ENCODE measurements at regions not wholly inside any gene's neighbourhood (a gene's known extent, or its start where the extent isn't known, plus 50 kb on each side); places are given as distances from the start of the nearest gene placed in this dataset.

DNA sequence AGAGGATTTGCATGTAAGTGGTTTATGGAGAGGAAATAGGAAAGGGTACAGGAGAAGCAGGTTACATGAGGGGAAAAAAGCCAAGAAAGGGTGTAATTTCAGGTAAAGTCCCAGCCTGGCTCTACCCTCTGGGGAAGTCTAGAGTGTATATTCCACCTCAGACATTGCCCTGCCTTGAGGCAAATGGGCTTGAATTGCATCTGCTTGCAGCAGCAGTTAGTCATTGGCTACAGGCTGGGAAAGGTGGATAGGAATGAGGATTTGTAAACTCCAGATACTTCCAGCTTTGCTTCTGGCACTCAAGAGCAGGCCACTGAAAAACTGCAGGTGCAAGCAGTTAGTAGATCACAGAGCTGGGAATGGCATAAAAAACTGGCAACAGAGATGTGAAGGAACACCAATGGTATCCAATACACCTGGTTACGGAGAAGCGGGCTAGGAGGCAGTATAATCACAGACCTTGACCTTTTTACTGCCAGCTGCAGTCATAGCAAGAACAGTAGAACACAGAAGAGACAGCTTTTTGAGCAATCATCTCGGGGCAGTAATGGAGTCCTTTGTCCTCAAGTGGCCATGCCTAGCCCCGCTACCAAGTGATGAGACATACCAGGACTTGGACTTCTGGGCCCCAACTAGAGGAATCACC lies 226.9 kb upstream of the NRIP1 start:
- H3K9ac ChIP-seq (ENCODE audit: insufficient read depth in 1 of 2, low read length in 2 of 2): no peak overlapping the region
- H3K27ac ChIP-seq (ENCODE audit: low read depth in 1 of 2, low read length in 1 of 2): no peak overlapping the region
- H3K27me3 ChIP-seq (ENCODE audit: control insufficient read depth in 3 of 3, insufficient read depth in 3 of 3, low read length in 2 of 3): no peaks in the 10 kb centered on the region
- peaks cover 0 to 4% (median 0%) of the 10 kb centered on the region in 5 donors for H3K4me1 ChIP-seq (ENCODE audit: control insufficient read depth in 5 of 5, insufficient read depth in 5 of 5, low read length in 5 of 5)
- no peaks in the 10 kb centered on the region for H3K9me3 ChIP-seq (ENCODE audit: control insufficient read depth in 4 of 4, insufficient read depth in 3 of 4, low read length in 3 of 4)
- no peaks in the 10 kb centered on the region for H3K36me3 ChIP-seq (ENCODE audit: control insufficient read depth in 4 of 4, insufficient read depth in 4 of 4, low read length in 4 of 4)
- WGBS, 2 donors: 96 to 97% methylated on average over 4 of the region's 4 CpGs
- peak overlapping the region; percentile 5 for H3K4me3 ChIP-seq
- ATAC-seq (ENCODE audit: insufficient read depth, low FRiP score): no peak
- DNase-seq: no peak
- TF ChIP-seq, protein P1, sequence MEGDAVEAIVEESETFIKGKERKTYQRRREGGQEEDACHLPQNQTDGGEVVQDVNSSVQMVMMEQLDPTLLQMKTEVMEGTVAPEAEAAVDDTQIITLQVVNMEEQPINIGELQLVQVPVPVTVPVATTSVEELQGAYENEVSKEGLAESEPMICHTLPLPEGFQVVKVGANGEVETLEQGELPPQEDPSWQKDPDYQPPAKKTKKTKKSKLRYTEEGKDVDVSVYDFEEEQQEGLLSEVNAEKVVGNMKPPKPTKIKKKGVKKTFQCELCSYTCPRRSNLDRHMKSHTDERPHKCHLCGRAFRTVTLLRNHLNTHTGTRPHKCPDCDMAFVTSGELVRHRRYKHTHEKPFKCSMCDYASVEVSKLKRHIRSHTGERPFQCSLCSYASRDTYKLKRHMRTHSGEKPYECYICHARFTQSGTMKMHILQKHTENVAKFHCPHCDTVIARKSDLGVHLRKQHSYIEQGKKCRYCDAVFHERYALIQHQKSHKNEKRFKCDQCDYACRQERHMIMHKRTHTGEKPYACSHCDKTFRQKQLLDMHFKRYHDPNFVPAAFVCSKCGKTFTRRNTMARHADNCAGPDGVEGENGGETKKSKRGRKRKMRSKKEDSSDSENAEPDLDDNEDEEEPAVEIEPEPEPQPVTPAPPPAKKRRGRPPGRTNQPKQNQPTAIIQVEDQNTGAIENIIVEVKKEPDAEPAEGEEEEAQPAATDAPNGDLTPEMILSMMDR (IDR thresholded peaks at IDR 0.05; ENCODE audit: control extremely low read depth, extremely low read depth): no peak

DNA sequence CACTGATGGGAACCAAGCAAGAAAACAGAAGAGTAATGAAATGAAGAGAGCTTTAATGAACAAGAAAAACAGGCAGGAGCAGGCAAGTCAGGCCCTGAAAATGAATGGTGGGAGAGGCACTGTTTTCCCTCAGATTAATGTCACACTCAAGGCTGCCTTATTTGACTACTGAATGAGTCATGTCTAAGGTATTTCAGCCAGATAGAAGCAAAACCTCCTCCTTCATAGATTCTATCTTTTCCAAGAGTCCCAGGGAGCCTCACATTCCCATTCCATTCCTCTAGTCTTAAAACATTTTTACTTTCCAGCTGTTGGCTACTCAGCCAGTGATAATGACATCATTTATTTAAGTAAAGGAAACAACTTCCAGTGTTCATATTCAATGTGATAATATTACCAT lies 228.4 kb upstream of the NRIP1 start:
- peaks cover 0 to 4% (median 0%) of the 10 kb centered on the region in 5 donors for H3K4me1 ChIP-seq (ENCODE audit: control insufficient read depth in 5 of 5, insufficient read depth in 5 of 5, low read length in 5 of 5)
- H3K9ac ChIP-seq (ENCODE audit: insufficient read depth in 1 of 2, low read length in 2 of 2): no peak overlapping the region
- TF ChIP-seq, protein P1 (IDR thresholded peaks at IDR 0.05; ENCODE audit: control extremely low read depth, extremely low read depth): no peak
- H3K4me3 ChIP-seq: no peak overlapping the region
- H3K36me3 ChIP-seq (ENCODE audit: control insufficient read depth in 4 of 4, insufficient read depth in 4 of 4, low read length in 4 of 4): no peaks in the 10 kb centered on the region
- ATAC-seq (ENCODE audit: insufficient read depth, low FRiP score) (no peak), DNase-seq (no peak)
- H3K9me3 ChIP-seq (ENCODE audit: control insufficient read depth in 4 of 4, insufficient read depth in 3 of 4, low read length in 3 of 4): no peaks in the 10 kb centered on the region
- no peak overlapping the region for H3K27ac ChIP-seq (ENCODE audit: low read depth in 1 of 2, low read length in 1 of 2)
- H3K27me3 ChIP-seq (ENCODE audit: control insufficient read depth in 3 of 3, insufficient read depth in 3 of 3, low read length in 2 of 3): no peaks in the 10 kb centered on the region

DNA sequence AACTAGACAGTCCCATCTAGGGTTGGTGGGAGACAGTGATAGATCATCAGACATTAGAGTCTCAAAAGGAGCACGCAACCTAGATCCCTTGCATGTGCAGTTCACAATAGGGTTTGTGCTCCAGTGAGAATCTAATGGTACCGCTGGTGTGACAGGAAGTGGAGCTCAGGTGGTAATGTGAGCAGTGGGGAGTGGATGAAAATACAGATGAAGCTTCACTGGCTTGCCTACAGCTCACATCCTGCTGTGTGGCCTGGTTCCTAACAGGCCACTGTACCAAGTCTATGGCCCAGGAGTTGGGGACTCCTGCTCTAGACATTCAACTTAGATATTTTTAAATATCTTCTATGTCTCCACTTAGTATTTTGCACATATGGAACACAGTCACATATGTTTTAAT lies 231.1 kb upstream of the NRIP1 start:
- no peaks in the 10 kb centered on the region for H3K36me3 ChIP-seq (ENCODE audit: control insufficient read depth in 4 of 4, insufficient read depth in 4 of 4, low read length in 4 of 4)
- H3K27ac ChIP-seq (ENCODE audit: low read depth in 1 of 2, low read length in 1 of 2): no peak overlapping the region
- ATAC-seq (ENCODE audit: insufficient read depth, low FRiP score) (no peak), DNase-seq (no peak)
- H3K4me3 ChIP-seq: no peak overlapping the region
- no peaks in the 10 kb centered on the region for H3K9me3 ChIP-seq (ENCODE audit: control insufficient read depth in 4 of 4, insufficient read depth in 3 of 4, low read length in 3 of 4)
- WGBS, 2 donors: 86 to 92% methylated on average over 2 of the region's 2 CpGs
- no peak overlapping the region for H3K9ac ChIP-seq (ENCODE audit: insufficient read depth in 1 of 2, low read length in 2 of 2)
- H3K27me3 ChIP-seq (ENCODE audit: control insufficient read depth in 3 of 3, insufficient read depth in 3 of 3, low read length in 2 of 3): no peaks in the 10 kb centered on the region
- TF ChIP-seq, protein P1 (IDR thresholded peaks at IDR 0.05; ENCODE audit: control extremely low read depth, extremely low read depth): no peak
- H3K4me1 ChIP-seq (ENCODE audit: control insufficient read depth in 5 of 5, insufficient read depth in 5 of 5, low read length in 5 of 5): no peaks in the 10 kb centered on the region

DNA sequence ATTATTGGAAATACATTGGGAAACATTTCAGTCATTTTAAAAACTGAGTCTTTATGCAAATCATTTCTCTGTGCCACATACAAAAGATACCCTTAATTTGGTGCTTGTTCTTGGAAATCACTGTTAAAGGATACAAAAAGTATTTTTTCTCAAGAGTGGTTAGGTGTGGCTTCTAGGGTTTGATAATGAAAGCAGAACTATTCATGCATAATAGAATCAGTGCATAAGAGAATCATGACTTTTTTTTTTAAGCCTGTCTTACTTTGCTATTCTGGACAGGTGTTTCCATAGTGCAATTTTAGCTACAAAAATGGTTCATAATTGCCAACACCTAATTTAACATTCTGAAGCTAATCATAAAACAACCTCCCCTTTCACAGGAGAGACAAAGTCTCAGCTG lies 233.0 kb upstream of the NRIP1 start:
- TF ChIP-seq, protein P1 (IDR thresholded peaks at IDR 0.05; ENCODE audit: control extremely low read depth, extremely low read depth): no peak

More for the DNA sequence above, 233.0 kb upstream of the NRIP1 start:
- H3K9ac ChIP-seq (ENCODE audit: insufficient read depth in 1 of 2, low read length in 2 of 2): no peak overlapping the region
- peaks cover 0 to 3% (median 0%) of the 10 kb centered on the region in 4 donors for H3K9me3 ChIP-seq (ENCODE audit: control insufficient read depth in 4 of 4, insufficient read depth in 3 of 4, low read length in 3 of 4)
- no peaks in the 10 kb centered on the region for H3K27me3 ChIP-seq (ENCODE audit: control insufficient read depth in 3 of 3, insufficient read depth in 3 of 3, low read length in 2 of 3)
- H3K27ac ChIP-seq (ENCODE audit: low read depth in 1 of 2, low read length in 1 of 2): no peak overlapping the region
- no peaks in the 10 kb centered on the region for H3K4me1 ChIP-seq (ENCODE audit: control insufficient read depth in 5 of 5, insufficient read depth in 5 of 5, low read length in 5 of 5)
- no peak for DNase-seq
- no peaks in the 10 kb centered on the region for H3K36me3 ChIP-seq (ENCODE audit: control insufficient read depth in 4 of 4, insufficient read depth in 4 of 4, low read length in 4 of 4)
- no peak for ATAC-seq (ENCODE audit: insufficient read depth, low FRiP score)
- no peak overlapping the region for H3K4me3 ChIP-seq

Data from lung (tissue), 11 donors.